DOHH2 (cell line): ENCODE measurements at regions not wholly inside any gene's neighbourhood (a gene's known extent, or its start where the extent isn't known, plus 50 kb on each side); places are given as distances from the start of the nearest gene placed in this dataset.

Experiments used
- EZH2phosphoT487 ChIP-seq: fragments of 200-600 bp; sonication (generic); IDR thresholded peaks from 2 replicates; pipeline ENCODE4 v1.6.1; 2017; ENCODE audit warnings: borderline replicate concordance, mild to moderate bottlenecking, antibody characterized with exemption, low read length, moderate library complexity, mixed read lengths
- TF ChIP-seq, protein P1 (sequence below): fragments of 200-600 bp; sonication (generic); IDR thresholded peaks from one replicate; pipeline ENCODE4 v1.5.1; 2014; ENCODE audit warnings: antibody characterized with exemption, mild to moderate bottlenecking, low read depth, low read length; ENCODE audit not compliant: poor library complexity, severe bottlenecking

DNA sequence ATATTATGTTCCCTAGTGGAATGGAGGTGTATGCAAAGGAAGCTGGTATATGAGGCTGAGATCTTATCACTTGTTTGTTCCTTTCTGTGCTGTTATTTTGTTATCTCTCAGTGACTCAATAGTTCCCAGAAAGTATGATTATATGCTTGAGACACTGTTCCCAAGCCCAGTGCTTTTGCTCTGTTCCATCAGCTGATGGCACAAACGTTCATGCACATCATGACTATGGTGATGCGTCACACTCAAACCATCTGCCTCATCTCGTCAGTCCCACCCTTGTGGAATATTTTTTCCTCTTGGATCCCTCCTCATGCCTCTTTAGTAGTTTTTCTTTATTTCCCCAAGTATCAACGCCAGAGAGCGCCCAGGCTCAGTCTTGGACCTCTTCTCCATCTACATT lies 786.9 kb downstream of the AACS start:
- TF ChIP-seq, protein P1, sequence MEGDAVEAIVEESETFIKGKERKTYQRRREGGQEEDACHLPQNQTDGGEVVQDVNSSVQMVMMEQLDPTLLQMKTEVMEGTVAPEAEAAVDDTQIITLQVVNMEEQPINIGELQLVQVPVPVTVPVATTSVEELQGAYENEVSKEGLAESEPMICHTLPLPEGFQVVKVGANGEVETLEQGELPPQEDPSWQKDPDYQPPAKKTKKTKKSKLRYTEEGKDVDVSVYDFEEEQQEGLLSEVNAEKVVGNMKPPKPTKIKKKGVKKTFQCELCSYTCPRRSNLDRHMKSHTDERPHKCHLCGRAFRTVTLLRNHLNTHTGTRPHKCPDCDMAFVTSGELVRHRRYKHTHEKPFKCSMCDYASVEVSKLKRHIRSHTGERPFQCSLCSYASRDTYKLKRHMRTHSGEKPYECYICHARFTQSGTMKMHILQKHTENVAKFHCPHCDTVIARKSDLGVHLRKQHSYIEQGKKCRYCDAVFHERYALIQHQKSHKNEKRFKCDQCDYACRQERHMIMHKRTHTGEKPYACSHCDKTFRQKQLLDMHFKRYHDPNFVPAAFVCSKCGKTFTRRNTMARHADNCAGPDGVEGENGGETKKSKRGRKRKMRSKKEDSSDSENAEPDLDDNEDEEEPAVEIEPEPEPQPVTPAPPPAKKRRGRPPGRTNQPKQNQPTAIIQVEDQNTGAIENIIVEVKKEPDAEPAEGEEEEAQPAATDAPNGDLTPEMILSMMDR, result no peak
- no peak for TF ChIP-seq EZH2phosphoT487
